Fibroblast of lung (primary cell): ENCODE measurements at regions not wholly inside any gene's neighbourhood (a gene's known extent, or its start where the extent isn't known, plus 50 kb on each side); places are given as distances from the start of the nearest gene placed in this dataset.

Source experiments
- DNase-seq, 2 donors: peaks; one replicate each; pipeline versions ENCODE4 v3.0.0 to v3.0.0-alpha.2; 2010; ENCODE audit warnings: low read depth in 2 of 2
- H2AFZ ChIP-seq: 2 replicates; pipeline ENCODE4 v1.5.1; 2012; ENCODE audit warnings: low read length, control low read depth, inconsistent platforms
- H3K27ac ChIP-seq: 2 replicates; pipeline ENCODE4 v1.5.1; 2011; ENCODE audit warnings: low read length, control low read depth; ENCODE audit not compliant: insufficient read depth
- H3K27me3 ChIP-seq: 2 replicates; pipeline ENCODE4 v1.5.1; 2011; ENCODE audit warnings: mild to moderate bottlenecking, low read length; ENCODE audit not compliant: control insufficient read depth, insufficient read depth
- H3K36me3 ChIP-seq: 2 replicates; pipeline ENCODE4 v1.5.1; 2011; ENCODE audit warnings: low read length; ENCODE audit not compliant: control insufficient read depth, insufficient read depth
- H3K4me1 ChIP-seq: 2 replicates; pipeline ENCODE4 v1.5.1; 2011; ENCODE audit warnings: low read length; ENCODE audit not compliant: control insufficient read depth, insufficient read depth; ENCODE audit errors: extremely low read depth
- H3K4me2 ChIP-seq: 2 replicates; pipeline ENCODE4 v1.5.1; 2011; ENCODE audit warnings: low read length, control low read depth; ENCODE audit not compliant: insufficient read depth; ENCODE audit errors: extremely low read depth
- H3K4me3 ChIP-seq, 4 experiments: fragments of 200-600 bp in 1 of 4; sonication (generic) in 1 of 4; replicated peaks in 1 of 4; 2 replicates each; pipeline ENCODE4 v1.5.1; 2011 to 2016; ENCODE audit warnings: low read length in 4 of 4, low read depth in 3 of 4, mild to moderate bottlenecking in 3 of 4, control low read depth in 2 of 4, inconsistent platforms in 1 of 4, mixed read lengths in 1 of 4; ENCODE audit not compliant: insufficient read depth in 1 of 4; ENCODE audit errors: control extremely low read depth in 1 of 4
- H3K79me2 ChIP-seq: 2 replicates; pipeline ENCODE4 v1.5.1; 2012; ENCODE audit warnings: mild to moderate bottlenecking, low read length, inconsistent platforms; ENCODE audit not compliant: control insufficient read depth, insufficient read depth
- H3K9ac ChIP-seq: 2 replicates; pipeline ENCODE4 v1.5.1; 2011; ENCODE audit warnings: mild to moderate bottlenecking, low read length, control low read depth; ENCODE audit not compliant: insufficient read depth
- H3K9me3 ChIP-seq: 2 replicates; pipeline ENCODE4 v1.5.1; 2012; ENCODE audit warnings: low read depth, low read length; ENCODE audit not compliant: control insufficient read depth, insufficient read depth
- H4K20me1 ChIP-seq: 2 replicates; pipeline ENCODE4 v1.5.1; 2011; ENCODE audit warnings: low read length; ENCODE audit not compliant: control insufficient read depth, insufficient read depth; ENCODE audit errors: extremely low read depth
- CTCF ChIP-seq, 2 donors: IDR thresholded peaks in 1 of 2; conservative IDR thresholded peaks in 1 of 2; 1 replicate in 1 of 2; 2 replicates in 1 of 2; pipeline ENCODE4 v1.5.1; 2011 to 2012; ENCODE audit warnings: low read length in 2 of 2, control low read depth in 1 of 2, inconsistent platforms in 1 of 2, low read depth in 1 of 2, mild to moderate bottlenecking in 1 of 2
- EZH2 ChIP-seq: IDR thresholded peaks from 2 replicates; pipeline ENCODE4 v1.5.1; 2012; ENCODE audit warnings: low read length, control low read depth, mild to moderate bottlenecking; ENCODE audit errors: missing control alignments

- no peaks in the 10 kb centered on the region for H4K20me1 ChIP-seq
- H3K4me3 ChIP-seq, result no peak overlapping the region
- H3K36me3 ChIP-seq, result no peaks in the 10 kb centered on the region
- H2AFZ ChIP-seq, result no peak overlapping the region
- no peak overlapping the region for H3K9ac ChIP-seq
- no peak overlapping the region for H3K27ac ChIP-seq
- DNase-seq, result no peak
- H3K9me3 ChIP-seq, result no peaks in the 10 kb centered on the region
- no peaks in the 10 kb centered on the region for H3K4me1 ChIP-seq
- no peak overlapping the region for H3K4me2 ChIP-seq
- no peaks in the 10 kb centered on the region for H3K79me2 ChIP-seq
- TF ChIP-seq EZH2 (no peak), CTCF (conservative IDR thresholded peaks at IDR 0.05 in 1 of 2, IDR thresholded peaks at IDR 0.05 in 1 of 2; ENCODE audit: low read depth in 1 of 2, low read length in 2 of 2) (no peak)
- H3K27me3 ChIP-seq, result no peaks in the 10 kb centered on the region
These were observed 139.3 kb upstream of the NFIB start for GRCh38 chr9:14453286-14453685.

- H3K36me3 ChIP-seq, result no peaks in the 10 kb centered on the region
- TF ChIP-seq CTCF (conservative IDR thresholded peaks at IDR 0.05 in 1 of 2, IDR thresholded peaks at IDR 0.05 in 1 of 2; ENCODE audit: low read depth in 1 of 2, low read length in 2 of 2) (no peak), EZH2 (no peak)
- H3K27ac ChIP-seq, result no peak overlapping the region
- H3K79me2 ChIP-seq, result no peaks in the 10 kb centered on the region
- no peak overlapping the region for H3K4me2 ChIP-seq
- no peak overlapping the region for H2AFZ ChIP-seq
- H3K4me3 ChIP-seq, result no peak overlapping the region
- H3K27me3 ChIP-seq, result no peaks in the 10 kb centered on the region
- DNase-seq, result no peak
- H3K9me3 ChIP-seq, result no peaks in the 10 kb centered on the region
- H3K4me1 ChIP-seq, result no peaks in the 10 kb centered on the region
- H4K20me1 ChIP-seq, result no peaks in the 10 kb centered on the region
- no peak overlapping the region for H3K9ac ChIP-seq
These were observed 138.6 kb upstream of the NFIB start for GRCh38 chr9:14452539-14452938.

- H4K20me1 ChIP-seq, result no peaks in the 10 kb centered on the region
- no peak overlapping the region for H2AFZ ChIP-seq
- no peaks in the 10 kb centered on the region for H3K9me3 ChIP-seq
- H3K4me1 ChIP-seq, result no peaks in the 10 kb centered on the region
- TF ChIP-seq CTCF (conservative IDR thresholded peaks at IDR 0.05 in 1 of 2, IDR thresholded peaks at IDR 0.05 in 1 of 2; ENCODE audit: low read depth in 1 of 2, low read length in 2 of 2) (no peak), EZH2 (no peak)
- DNase-seq, result no peak
- no peaks in the 10 kb centered on the region for H3K36me3 ChIP-seq
- H3K9ac ChIP-seq, result no peak overlapping the region
- H3K4me2 ChIP-seq, result no peak overlapping the region
- no peaks in the 10 kb centered on the region for H3K27me3 ChIP-seq
- H3K79me2 ChIP-seq, result no peaks in the 10 kb centered on the region
- no peak overlapping the region for H3K4me3 ChIP-seq
- no peak overlapping the region for H3K27ac ChIP-seq
These were observed 138.0 kb upstream of the NFIB start for GRCh38 chr9:14451949-14452348.
